ENCODE measurements at regions not wholly inside any gene's neighbourhood (a gene's known extent, or its start where the extent isn't known, plus 50 kb on each side); places are given as distances from the start of the nearest gene placed in this dataset.

DNA sequence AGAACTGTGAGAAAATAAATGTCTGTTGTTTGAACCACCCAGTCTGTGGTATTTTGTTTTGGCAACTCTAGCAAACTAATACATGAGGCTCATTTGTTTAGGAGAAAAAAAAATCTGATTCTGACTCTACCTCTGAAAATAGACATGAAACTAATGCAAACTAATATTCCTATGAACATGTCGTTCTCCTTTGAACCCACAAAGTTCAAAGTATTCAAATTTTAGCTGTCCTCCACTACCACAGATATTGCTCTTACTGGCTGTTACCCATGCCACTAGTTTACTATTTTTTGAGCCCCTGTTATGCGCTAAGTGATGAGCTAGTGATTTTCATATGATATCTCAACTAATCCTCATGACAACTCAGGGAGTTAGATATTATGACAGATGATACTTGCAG lies 58.8 kb upstream of the ZNF804B start:
- TF ChIP-seq, protein P1, sequence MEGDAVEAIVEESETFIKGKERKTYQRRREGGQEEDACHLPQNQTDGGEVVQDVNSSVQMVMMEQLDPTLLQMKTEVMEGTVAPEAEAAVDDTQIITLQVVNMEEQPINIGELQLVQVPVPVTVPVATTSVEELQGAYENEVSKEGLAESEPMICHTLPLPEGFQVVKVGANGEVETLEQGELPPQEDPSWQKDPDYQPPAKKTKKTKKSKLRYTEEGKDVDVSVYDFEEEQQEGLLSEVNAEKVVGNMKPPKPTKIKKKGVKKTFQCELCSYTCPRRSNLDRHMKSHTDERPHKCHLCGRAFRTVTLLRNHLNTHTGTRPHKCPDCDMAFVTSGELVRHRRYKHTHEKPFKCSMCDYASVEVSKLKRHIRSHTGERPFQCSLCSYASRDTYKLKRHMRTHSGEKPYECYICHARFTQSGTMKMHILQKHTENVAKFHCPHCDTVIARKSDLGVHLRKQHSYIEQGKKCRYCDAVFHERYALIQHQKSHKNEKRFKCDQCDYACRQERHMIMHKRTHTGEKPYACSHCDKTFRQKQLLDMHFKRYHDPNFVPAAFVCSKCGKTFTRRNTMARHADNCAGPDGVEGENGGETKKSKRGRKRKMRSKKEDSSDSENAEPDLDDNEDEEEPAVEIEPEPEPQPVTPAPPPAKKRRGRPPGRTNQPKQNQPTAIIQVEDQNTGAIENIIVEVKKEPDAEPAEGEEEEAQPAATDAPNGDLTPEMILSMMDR (IDR thresholded peaks at IDR 0.05): no peak
- Histone ChIP-seq H3K4me3 (no peak overlapping the region), H3K27ac (no peak overlapping the region)
- DNase-seq (ENCODE audit: low spot score): no peak

DNA sequence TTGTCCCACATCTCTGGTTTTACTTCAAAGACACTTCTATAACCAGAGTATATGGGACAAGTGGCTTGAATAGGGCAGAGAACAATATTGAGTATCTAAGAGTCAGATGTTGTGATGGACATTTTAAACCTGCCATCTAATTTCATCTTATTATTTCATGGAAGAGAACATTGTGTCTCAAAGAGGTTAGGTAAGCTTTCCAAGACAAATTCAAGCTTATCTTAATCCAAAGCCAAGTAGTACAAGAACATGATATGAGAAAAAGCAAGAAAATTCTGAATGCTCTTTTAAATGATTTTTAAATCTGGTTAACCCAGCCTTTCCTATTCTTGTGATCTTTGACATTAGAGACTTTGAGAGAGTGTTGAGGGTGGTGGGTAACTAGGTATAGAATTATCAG lies 65.3 kb upstream of the ZNF804B start:
- no peak overlapping the region for H3K27ac ChIP-seq
- TF ChIP-seq, protein P1 (IDR thresholded peaks at IDR 0.05): no peak
- no peak for DNase-seq (ENCODE audit: low spot score)

DNA sequence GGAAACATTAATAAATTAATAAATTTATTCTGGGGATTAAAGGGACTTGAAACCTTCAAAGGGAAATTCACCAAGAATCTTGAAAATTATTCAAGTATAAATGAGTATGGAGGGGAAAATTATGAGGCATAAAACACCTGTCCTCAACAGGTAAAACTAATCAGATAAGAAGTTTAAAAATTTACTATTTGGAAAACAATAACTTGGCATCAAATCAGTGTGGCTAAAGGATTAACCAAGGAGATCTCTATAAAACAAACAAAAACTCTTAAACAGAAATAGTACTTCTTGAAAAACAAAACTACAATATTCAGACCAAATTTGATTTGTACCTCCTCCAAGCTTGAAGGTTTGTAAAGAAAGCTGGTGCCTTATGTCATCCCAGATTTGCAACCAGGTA lies 66.4 kb upstream of the ZNF804B start:
- no peak overlapping the region for H3K27ac ChIP-seq
- H3K4me3 ChIP-seq: no peak overlapping the region
- TF ChIP-seq, protein P1 (IDR thresholded peaks at IDR 0.05): no peak
- no peak for DNase-seq (ENCODE audit: low spot score)

More for the DNA sequence above, 65.3 kb upstream of the ZNF804B start:
- H3K4me3 ChIP-seq: no peak overlapping the region

DNA sequence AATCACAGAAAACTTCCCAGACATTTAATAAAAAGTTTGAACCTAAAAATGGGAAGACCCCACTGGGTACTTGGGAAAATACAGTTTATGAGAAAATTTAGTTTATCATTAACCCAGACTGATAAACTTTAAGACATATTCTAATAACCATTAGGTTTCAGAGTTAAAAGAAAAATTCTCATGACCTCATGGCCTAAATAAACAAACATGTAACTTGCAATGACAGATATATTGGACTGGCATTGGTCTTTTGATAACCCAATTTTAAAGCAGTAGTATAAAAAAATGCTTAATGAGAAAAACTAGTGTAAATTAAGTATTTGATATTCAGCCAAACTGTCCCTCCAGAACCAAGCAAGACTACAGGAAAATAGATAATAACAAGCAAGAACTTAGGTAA lies 67.0 kb upstream of the ZNF804B start:
- Histone ChIP-seq H3K27ac (no peak overlapping the region), H3K4me3 (no peak overlapping the region)
- TF ChIP-seq, protein P1 (IDR thresholded peaks at IDR 0.05): no peak
- DNase-seq (ENCODE audit: low spot score): no peak

DNA sequence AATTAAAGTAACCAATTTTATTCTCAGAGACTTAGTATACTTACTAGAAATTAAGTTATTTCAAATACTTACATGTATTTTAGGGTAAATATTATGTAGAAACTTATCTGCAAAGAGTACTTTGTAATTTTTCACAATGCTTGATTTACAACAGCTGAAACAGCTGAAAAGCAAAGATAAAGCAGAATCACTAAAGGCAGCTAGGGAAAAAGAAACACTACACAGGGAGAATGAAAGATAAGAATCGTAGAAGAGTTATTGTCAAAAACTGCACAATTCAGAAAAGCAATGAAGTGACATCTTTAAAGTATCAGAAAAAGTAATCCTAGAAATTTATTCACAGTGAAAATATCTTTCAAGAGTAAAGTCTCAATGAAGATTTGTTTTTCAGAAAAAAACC lies 69.7 kb upstream of the ZNF804B start:
- H3K4me3 ChIP-seq: no peak overlapping the region
- no peak overlapping the region for H3K27ac ChIP-seq
- TF ChIP-seq, protein P1 (IDR thresholded peaks at IDR 0.05): no peak
- no peak for DNase-seq (ENCODE audit: low spot score)

DNA sequence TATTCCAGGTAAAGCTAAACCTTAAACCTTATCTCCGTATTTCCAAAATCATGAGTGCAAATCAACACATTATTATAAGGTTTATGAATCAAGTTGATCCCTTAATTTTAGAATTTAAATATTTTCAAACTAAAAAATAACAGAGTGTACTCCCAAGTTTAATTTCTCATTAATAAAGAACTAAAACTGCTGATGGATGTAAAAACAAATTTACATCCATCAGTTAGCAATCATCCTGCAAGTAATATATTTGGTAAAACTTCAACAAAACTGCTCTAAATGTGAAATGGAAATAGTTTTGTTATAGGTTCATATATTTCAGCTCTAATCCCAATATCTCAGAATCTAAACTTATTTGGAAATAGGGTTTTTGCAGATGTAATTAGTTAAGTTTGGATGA lies 71.3 kb upstream of the ZNF804B start:
- TF ChIP-seq, protein P1 (IDR thresholded peaks at IDR 0.05): no peak
- no peak for DNase-seq (ENCODE audit: low spot score)
- no peak overlapping the region for H3K27ac ChIP-seq
- no peak overlapping the region for H3K4me3 ChIP-seq

DNA sequence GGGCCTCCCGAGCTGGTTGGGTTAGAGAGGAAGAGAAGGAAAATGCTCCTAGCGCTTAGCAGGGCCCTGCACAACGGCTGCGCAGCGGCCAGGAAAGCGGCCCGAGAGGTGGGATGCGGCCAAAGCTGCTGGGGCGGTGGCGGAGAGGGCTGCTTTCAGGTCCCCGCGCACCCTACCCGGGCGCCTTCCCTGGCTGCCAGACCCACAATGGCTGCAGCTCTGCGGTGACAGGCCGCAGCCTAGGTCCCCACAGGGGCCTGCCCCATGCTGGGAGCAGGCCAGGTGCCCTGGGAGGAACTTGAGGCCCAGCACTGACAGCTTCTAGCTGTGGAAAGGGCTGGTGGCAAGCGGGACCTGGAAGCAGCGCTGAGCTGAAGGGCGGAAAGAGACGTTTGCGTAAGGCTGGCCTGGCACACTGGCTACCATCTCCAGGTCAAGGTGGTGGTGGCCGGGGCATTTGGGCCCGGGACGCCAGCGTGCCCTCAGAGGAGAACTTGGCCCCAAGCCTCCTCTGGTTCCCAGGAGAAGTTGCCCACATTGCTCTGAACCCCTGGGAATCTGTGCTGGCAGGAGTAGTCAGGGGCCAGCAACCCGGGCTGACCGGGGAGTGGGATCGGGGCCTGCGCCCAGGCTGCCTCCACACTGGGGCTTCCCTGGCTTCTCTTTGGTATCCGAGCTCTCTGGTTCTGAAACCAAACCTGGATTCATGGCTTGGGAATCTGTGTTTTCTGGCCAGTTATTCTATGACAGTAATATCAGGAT lies 72.9 kb upstream of the ZNF804B start:
- H3K27ac ChIP-seq: no peak overlapping the region
- H3K4me3 ChIP-seq: no peak overlapping the region
- DNase-seq (ENCODE audit: low spot score): no peak
- TF ChIP-seq, protein P1 (IDR thresholded peaks at IDR 0.05): no peak
